Upper lobe of left lung (tissue), 4 donors: ENCODE measurements at regions not wholly inside any gene's neighbourhood (a gene's known extent, or its start where the extent isn't known, plus 50 kb on each side); places are given as distances from the start of the nearest gene placed in this dataset.

Experiments
- EP300 ChIP-seq, 4 donors: sonication (generic); formaldehyde crosslinking; IDR thresholded peaks; one replicate each; pipeline ENCODE4 v1.5.1; 2017; ENCODE audit warnings: antibody characterized with exemption in 4 of 4, control low read depth in 2 of 4
- TF ChIP-seq, protein P1 (sequence below), 6 experiments: fragments of 450-650 bp in 4 of 6; fragments of 200-600 bp in 2 of 6; sonication (generic) in 2 of 6; IDR thresholded peaks; one replicate each; pipeline ENCODE4 v1.5.1; 2016 to 2019; ENCODE audit warnings: antibody characterized with exemption in 6 of 6

DNA sequence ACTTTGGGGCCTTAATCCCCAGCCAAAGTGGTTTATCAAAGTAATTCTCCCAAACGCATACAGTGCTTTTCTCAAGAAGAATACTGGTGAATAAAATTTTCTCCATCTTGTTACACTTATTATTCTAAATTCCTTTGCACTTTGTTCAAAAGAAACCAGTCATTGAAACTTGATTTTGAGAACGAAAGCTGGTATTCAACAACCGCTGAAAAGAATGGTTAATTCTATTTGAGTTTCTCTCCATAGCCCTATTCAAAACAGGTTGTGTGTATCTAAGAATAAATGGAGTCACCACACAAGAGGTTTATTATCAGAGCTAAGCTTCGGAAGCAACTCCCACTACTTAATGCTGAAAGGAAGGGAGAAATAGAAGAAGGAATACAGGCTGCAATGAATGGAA is 117.7 kb downstream of the C1D start:
- TF ChIP-seq, protein P1, sequence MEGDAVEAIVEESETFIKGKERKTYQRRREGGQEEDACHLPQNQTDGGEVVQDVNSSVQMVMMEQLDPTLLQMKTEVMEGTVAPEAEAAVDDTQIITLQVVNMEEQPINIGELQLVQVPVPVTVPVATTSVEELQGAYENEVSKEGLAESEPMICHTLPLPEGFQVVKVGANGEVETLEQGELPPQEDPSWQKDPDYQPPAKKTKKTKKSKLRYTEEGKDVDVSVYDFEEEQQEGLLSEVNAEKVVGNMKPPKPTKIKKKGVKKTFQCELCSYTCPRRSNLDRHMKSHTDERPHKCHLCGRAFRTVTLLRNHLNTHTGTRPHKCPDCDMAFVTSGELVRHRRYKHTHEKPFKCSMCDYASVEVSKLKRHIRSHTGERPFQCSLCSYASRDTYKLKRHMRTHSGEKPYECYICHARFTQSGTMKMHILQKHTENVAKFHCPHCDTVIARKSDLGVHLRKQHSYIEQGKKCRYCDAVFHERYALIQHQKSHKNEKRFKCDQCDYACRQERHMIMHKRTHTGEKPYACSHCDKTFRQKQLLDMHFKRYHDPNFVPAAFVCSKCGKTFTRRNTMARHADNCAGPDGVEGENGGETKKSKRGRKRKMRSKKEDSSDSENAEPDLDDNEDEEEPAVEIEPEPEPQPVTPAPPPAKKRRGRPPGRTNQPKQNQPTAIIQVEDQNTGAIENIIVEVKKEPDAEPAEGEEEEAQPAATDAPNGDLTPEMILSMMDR (IDR thresholded peaks at IDR 0.05): no peak
- TF ChIP-seq EP300 (IDR thresholded peaks at IDR 0.05): no peak
